PFSK-1 (cell line): ENCODE measurements at regions not wholly inside any gene's neighbourhood (a gene's known extent, or its start where the extent isn't known, plus 50 kb on each side); places are given as distances from the start of the nearest gene placed in this dataset.

Source experiments
- FOXP2 ChIP-seq: optimal IDR thresholded peaks from 2 replicates; pipeline ENCODE3; 2011; ENCODE audit warnings: borderline replicate concordance, control low read depth, inconsistent platforms; ENCODE audit not compliant: insufficient read depth; ENCODE audit errors: extremely low read length, extremely low read depth
- POLR2AphosphoS5 ChIP-seq: IDR thresholded peaks from 2 replicates; pipeline ENCODE4 v1.6.1; 2012; ENCODE audit warnings: low read depth, mild to moderate bottlenecking, control low read depth, low read length, moderate library complexity
- SIN3A ChIP-seq: IDR thresholded peaks from 2 replicates; pipeline ENCODE4 v1.6.1; 2012; ENCODE audit warnings: mild to moderate bottlenecking, low read length, moderate library complexity, borderline replicate concordance; ENCODE audit not compliant: insufficient read depth
- TAF1 ChIP-seq: IDR thresholded peaks from 2 replicates; pipeline ENCODE4 v1.6.1; 2012; ENCODE audit warnings: low read length, control low read depth, borderline replicate concordance; ENCODE audit not compliant: insufficient read depth
- TF ChIP-seq, protein P1 (sequence below), 2 experiments: IDR thresholded peaks; 2 replicates each; pipeline versions ENCODE4 v1.6.1 to v1.8.0; 2011 to 2012; ENCODE audit warnings: low read depth in 2 of 2, low read length in 2 of 2, control low read depth in 1 of 2, inconsistent platforms in 1 of 2, mild to moderate bottlenecking in 1 of 2, moderate library complexity in 1 of 2; ENCODE audit not compliant: insufficient read depth in 1 of 2

DNA sequence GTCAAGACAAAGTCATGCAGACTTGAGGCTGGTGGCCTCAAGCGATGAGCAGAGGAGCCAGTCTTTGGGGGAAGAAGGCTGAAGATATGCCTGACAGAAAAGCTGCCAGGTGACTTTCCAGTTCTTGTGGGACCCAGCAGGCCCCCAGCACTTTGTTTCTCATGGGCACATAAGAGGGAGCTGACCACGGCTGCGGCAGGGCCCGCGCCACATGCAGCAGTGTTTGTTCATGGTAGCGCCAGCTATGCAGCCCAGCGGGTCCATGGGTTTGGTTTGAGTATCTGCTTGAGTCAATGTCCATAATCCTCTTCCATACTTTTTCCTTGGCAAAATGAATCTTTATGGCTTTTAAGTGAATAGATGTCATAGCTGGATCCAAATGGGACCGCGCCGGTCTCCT is 91.0 kb upstream of the LY86 start:
- TF ChIP-seq FOXP2 (no peak), TAF1 (no peak), SIN3A (no peak), POLR2AphosphoS5 (no peak)
- TF ChIP-seq, protein P1, sequence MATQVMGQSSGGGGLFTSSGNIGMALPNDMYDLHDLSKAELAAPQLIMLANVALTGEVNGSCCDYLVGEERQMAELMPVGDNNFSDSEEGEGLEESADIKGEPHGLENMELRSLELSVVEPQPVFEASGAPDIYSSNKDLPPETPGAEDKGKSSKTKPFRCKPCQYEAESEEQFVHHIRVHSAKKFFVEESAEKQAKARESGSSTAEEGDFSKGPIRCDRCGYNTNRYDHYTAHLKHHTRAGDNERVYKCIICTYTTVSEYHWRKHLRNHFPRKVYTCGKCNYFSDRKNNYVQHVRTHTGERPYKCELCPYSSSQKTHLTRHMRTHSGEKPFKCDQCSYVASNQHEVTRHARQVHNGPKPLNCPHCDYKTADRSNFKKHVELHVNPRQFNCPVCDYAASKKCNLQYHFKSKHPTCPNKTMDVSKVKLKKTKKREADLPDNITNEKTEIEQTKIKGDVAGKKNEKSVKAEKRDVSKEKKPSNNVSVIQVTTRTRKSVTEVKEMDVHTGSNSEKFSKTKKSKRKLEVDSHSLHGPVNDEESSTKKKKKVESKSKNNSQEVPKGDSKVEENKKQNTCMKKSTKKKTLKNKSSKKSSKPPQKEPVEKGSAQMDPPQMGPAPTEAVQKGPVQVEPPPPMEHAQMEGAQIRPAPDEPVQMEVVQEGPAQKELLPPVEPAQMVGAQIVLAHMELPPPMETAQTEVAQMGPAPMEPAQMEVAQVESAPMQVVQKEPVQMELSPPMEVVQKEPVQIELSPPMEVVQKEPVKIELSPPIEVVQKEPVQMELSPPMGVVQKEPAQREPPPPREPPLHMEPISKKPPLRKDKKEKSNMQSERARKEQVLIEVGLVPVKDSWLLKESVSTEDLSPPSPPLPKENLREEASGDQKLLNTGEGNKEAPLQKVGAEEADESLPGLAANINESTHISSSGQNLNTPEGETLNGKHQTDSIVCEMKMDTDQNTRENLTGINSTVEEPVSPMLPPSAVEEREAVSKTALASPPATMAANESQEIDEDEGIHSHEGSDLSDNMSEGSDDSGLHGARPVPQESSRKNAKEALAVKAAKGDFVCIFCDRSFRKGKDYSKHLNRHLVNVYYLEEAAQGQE (IDR thresholded peaks at IDR 0.05; ENCODE audit: insufficient read depth in 1 of 2, low read depth in 2 of 2, low read length in 2 of 2): no peak

DNA sequence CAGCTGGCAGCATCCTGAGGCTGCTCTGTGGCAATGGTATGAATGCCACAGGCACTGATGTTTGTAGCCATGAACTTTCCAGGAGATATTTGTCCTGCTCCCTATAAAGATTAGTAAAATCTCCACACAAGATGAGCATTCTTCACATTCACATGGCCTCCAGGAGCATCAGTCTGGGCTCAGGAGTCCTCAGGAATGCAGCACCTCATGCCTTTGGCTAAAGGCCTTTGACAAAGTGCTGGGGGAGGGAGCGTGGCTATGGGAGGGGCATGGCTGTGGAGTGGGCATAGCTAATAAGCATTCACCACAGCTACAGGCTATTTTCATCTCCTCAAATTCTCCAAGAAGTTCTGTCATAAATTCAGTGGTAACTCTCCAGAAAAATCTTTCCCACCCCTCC is 90.5 kb upstream of the LY86 start:
- TF ChIP-seq TAF1 (no peak), POLR2AphosphoS5 (no peak), FOXP2 (no peak), SIN3A (no peak)
- TF ChIP-seq, protein P1 (IDR thresholded peaks at IDR 0.05; ENCODE audit: insufficient read depth in 1 of 2, low read depth in 2 of 2, low read length in 2 of 2): no peak

DNA sequence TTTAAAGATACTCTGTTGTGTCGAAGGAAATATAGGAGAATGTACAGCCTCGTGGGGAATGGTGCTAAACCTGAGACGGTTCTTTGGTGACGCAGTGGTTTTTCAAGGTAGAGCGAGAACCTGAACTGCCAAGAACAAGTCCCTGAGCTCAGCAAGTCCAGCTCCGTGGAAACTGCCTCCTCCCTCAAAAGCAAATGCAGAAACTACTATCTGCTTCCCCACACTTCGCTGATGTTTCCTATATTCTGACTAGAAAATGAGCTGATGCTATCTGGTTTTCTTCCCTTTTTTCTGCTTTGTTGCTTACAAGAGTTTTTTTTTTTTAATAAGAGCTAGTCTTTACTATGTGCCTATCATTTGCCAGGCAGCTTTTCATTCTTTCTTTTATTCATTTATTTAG is 85.3 kb upstream of the LY86 start:
- TF ChIP-seq SIN3A: no peak
- no peak for TF ChIP-seq TAF1
- TF ChIP-seq, protein P1 (IDR thresholded peaks at IDR 0.05; ENCODE audit: insufficient read depth in 1 of 2, low read depth in 2 of 2, low read length in 2 of 2): no peak
- TF ChIP-seq POLR2AphosphoS5: no peak
- TF ChIP-seq FOXP2: no peak

DNA sequence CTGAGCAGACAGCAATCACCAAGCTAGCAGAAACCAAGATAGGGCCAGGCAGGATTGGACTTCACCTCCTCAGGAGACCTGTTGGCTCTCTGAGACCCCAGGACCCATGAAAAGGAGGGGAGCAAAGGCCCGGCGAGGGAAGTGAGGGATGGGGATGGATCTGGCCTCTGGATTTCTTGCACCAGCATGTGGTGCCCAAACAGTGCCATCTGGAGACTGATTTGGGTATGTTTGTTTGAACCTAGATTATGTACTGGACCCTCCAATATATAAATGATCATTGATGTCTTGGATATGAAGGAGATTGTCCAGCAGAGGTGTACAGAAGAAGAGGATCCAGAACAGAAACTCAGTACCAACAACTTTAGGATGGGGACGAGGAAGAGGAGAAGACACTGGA is 83.4 kb upstream of the LY86 start:
- no peak for TF ChIP-seq POLR2AphosphoS5
- TF ChIP-seq TAF1: no peak
- no peak for TF ChIP-seq FOXP2
- TF ChIP-seq SIN3A: no peak
- TF ChIP-seq, protein P1 (IDR thresholded peaks at IDR 0.05; ENCODE audit: insufficient read depth in 1 of 2, low read depth in 2 of 2, low read length in 2 of 2): no peak

DNA sequence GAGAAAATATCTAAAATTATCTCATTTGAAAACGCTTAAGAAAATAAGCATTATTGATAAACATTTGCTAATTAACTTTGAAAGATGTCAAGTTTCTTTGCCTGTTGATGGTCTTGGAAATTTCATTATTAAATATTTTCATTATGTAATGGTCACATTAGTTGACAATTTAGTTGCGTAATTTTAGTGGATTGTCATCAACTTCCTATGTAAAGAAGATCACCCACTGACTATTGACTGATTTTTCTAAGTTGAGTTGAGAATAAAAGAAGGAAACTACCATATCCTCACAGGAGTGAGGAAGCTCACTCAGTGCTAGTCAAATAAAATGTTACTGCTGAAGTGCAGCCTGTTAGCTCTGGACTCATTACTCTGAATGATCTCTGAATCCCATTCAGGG is 79.9 kb upstream of the LY86 start:
- TF ChIP-seq POLR2AphosphoS5 (no peak), SIN3A (no peak), FOXP2 (no peak), TAF1 (no peak)
- TF ChIP-seq, protein P1 (IDR thresholded peaks at IDR 0.05; ENCODE audit: insufficient read depth in 1 of 2, low read depth in 2 of 2, low read length in 2 of 2): no peak
